IMR-90 (cell line): ENCODE measurements at regions not wholly inside any gene's neighbourhood (a gene's known extent, or its start where the extent isn't known, plus 50 kb on each side); places are given as distances from the start of the nearest gene placed in this dataset.

Experiments
- ATAC-seq: fragments of 200-7000 bp; cut with Tn5 transposase; 2 replicates; pipeline ENCODE4 v1.9.1; 2020; ENCODE audit warnings: low read depth, mild to moderate bottlenecking, moderate library complexity
- BruUV-seq: library from RNA; stranded (reverse); fragments of 400-500 nt; replicated peaks from 2 replicates; lab custom pipeline; 2021; lab: Mats Ljungman, UMichigan
- CTCF ChIA-PET: fragments of 300-600 bp; formaldehyde crosslinking; extraction: SDS; loops from one replicate; lab custom pipeline; 2021; ENCODE audit warnings: antibody characterized with exemption; lab: Yijun Ruan, JAX
- POLR2A ChIA-PET: fragments of 300-600 bp; sonication (Branson Sonifier 250); formaldehyde crosslinking; loops from one replicate; lab custom pipeline; 2022; ENCODE audit warnings: antibody characterized with exemption; ENCODE audit not compliant: unreplicated experiment; lab: Charles Lee
- DNase-seq: peaks from one replicate; pipeline ENCODE4 v3.0.0; 2013
- H2AFZ ChIP-seq: replicated peaks from 2 replicates; pipeline ENCODE3; 2013; ENCODE audit warnings: low read length, mild to moderate bottlenecking; ENCODE audit not compliant: poor library complexity
- H2AK5ac ChIP-seq: 2 replicates; pipeline ENCODE4 v1.6.1; 2013; ENCODE audit warnings: low read depth, low read length, inconsistent platforms
- H2AK9ac ChIP-seq: replicated peaks from 2 replicates; pipeline ENCODE3; 2013; ENCODE audit warnings: mild to moderate bottlenecking, low read depth, low read length, moderate library complexity; ENCODE audit not compliant: poor library complexity
- H2BK120ac ChIP-seq: 2 replicates; pipeline ENCODE4 v1.6.1; 2013; ENCODE audit warnings: low read depth, low read length, inconsistent platforms
- H2BK15ac ChIP-seq: 3 replicates; pipeline ENCODE4 v1.6.1; 2013; ENCODE audit warnings: low read depth, low read length, inconsistent platforms
- H2BK20ac ChIP-seq: 2 replicates; pipeline ENCODE4 v1.6.1; 2013; ENCODE audit warnings: low read depth, mild to moderate bottlenecking, inconsistent platforms, low read length, moderate library complexity
- H2BK5ac ChIP-seq: 2 replicates; pipeline ENCODE4 v1.6.1; 2013; ENCODE audit warnings: mild to moderate bottlenecking, low read depth, low read length, inconsistent platforms; ENCODE audit not compliant: poor library complexity, severe bottlenecking
- H3K14ac ChIP-seq: replicated peaks from 2 replicates; pipeline ENCODE4 v1.6.1; 2013; ENCODE audit warnings: low read depth, low read length, inconsistent platforms
- H3K18ac ChIP-seq: 2 replicates; pipeline ENCODE4 v1.6.1; 2013; ENCODE audit warnings: low read depth, low read length, control low read depth
- H3K23ac ChIP-seq: 2 replicates; pipeline ENCODE4 v1.6.1; 2013; ENCODE audit warnings: low read depth, low read length, inconsistent platforms
- H3K27ac ChIP-seq: 2 replicates; pipeline ENCODE4 v1.5.1; 2013; ENCODE audit warnings: mild to moderate bottlenecking, control low read depth, low read length; ENCODE audit not compliant: insufficient read depth
- H3K27me3 ChIP-seq: 2 replicates; pipeline ENCODE4 v1.6.1; 2013; ENCODE audit warnings: low read length; ENCODE audit not compliant: control insufficient read depth, insufficient read depth
- H3K36me3 ChIP-seq: 2 replicates; pipeline ENCODE4 v1.6.1; 2013; ENCODE audit warnings: low read length, mixed read lengths; ENCODE audit not compliant: control insufficient read depth, insufficient read depth
- H3K4ac ChIP-seq: 2 replicates; pipeline ENCODE4 v1.6.1; 2013; ENCODE audit warnings: low read depth, low read length, inconsistent platforms
- H3K4me1 ChIP-seq: 2 replicates; pipeline ENCODE4 v1.6.1; 2013; ENCODE audit warnings: low read length, mixed read lengths; ENCODE audit not compliant: control insufficient read depth, insufficient read depth
- H3K4me2 ChIP-seq: 2 replicates; pipeline ENCODE4 v1.6.1; 2013; ENCODE audit warnings: low read depth, mild to moderate bottlenecking, control low read depth, low read length, moderate library complexity
- H3K4me3 ChIP-seq: 2 replicates; pipeline ENCODE4 v1.5.1; 2013; ENCODE audit warnings: low read depth, mild to moderate bottlenecking, control low read depth, low read length, moderate library complexity; ENCODE audit not compliant: insufficient read depth
- H3K56ac ChIP-seq: 2 replicates; pipeline ENCODE4 v1.6.1; 2013; ENCODE audit warnings: low read length, inconsistent platforms; ENCODE audit not compliant: insufficient read depth; ENCODE audit errors: extremely low read depth
- H3K79me1 ChIP-seq, 2 experiments: 2 replicates each; pipeline ENCODE4 v1.6.1; 2013; ENCODE audit warnings: low read length in 2 of 2, inconsistent platforms in 1 of 2, low read depth in 1 of 2
- H3K9ac ChIP-seq: 2 replicates; pipeline ENCODE4 v1.6.1; 2013; ENCODE audit warnings: low read depth, low read length, control low read depth
- H3K9me1 ChIP-seq: 2 replicates; pipeline ENCODE4 v1.6.1; 2013; ENCODE audit warnings: low read length, inconsistent platforms; ENCODE audit not compliant: insufficient read depth
- H3K9me3 ChIP-seq: 2 replicates; pipeline ENCODE4 v1.6.1; 2013; ENCODE audit warnings: low read length; ENCODE audit not compliant: control insufficient read depth, insufficient read depth
- H4K20me1 ChIP-seq: 2 replicates; pipeline ENCODE4 v1.6.1; 2013; ENCODE audit warnings: low read length, inconsistent platforms; ENCODE audit not compliant: insufficient read depth
- H4K5ac ChIP-seq: 2 replicates; pipeline ENCODE4 v1.6.1; 2013; ENCODE audit warnings: mild to moderate bottlenecking, low read depth, low read length, control low read depth
- H4K8ac ChIP-seq, 2 experiments: 2 replicates each; pipeline ENCODE4 v1.6.1; 2013; ENCODE audit warnings: low read depth in 2 of 2, low read length in 2 of 2, control low read depth in 1 of 2, inconsistent platforms in 1 of 2
- H4K91ac ChIP-seq: 2 replicates; pipeline ENCODE4 v1.6.1; 2013; ENCODE audit warnings: low read depth, low read length, inconsistent platforms; ENCODE audit not compliant: insufficient read depth
- BHLHE40 ChIP-seq: fragments of 150-350 bp; IDR thresholded peaks from 2 replicates; pipeline ENCODE4 v1.6.1; 2016; ENCODE audit warnings: mild to moderate bottlenecking, low read depth, low read length
- CEBPB ChIP-seq: IDR thresholded peaks from 2 replicates; pipeline ENCODE4 v1.6.1; 2012; ENCODE audit warnings: low read depth, low read length, improper control_type of control experiment
- CHD1 ChIP-seq: IDR thresholded peaks from 2 replicates; pipeline ENCODE4 v1.6.1; 2012; ENCODE audit warnings: low read depth, low read length, improper control_type of control experiment
- CTCF ChIP-seq: conservative IDR thresholded peaks from 2 replicates; pipeline ENCODE4 v1.5.1; 2012; ENCODE audit warnings: mild to moderate bottlenecking, low read depth, low read length, improper control_type of control experiment
- ELK1 ChIP-seq: fragments of 150-350 bp; IDR thresholded peaks from 2 replicates; pipeline ENCODE4 v1.6.1; 2016; ENCODE audit warnings: low read depth, mild to moderate bottlenecking, low read length, moderate library complexity, borderline replicate concordance
- FOS ChIP-seq: fragments of 150-350 bp; IDR thresholded peaks from 2 replicates; pipeline ENCODE4 v1.6.1; 2016; ENCODE audit warnings: low read depth, low read length
- MAFK ChIP-seq: IDR thresholded peaks from 2 replicates; pipeline ENCODE4 v1.6.1; 2012; ENCODE audit warnings: low read depth, low read length, improper control_type of control experiment
- MAZ ChIP-seq: IDR thresholded peaks from 2 replicates; pipeline ENCODE4 v1.6.1; 2012; ENCODE audit warnings: low read depth, mild to moderate bottlenecking, low read length, improper control_type of control experiment, moderate library complexity, borderline replicate concordance
- MXI1 ChIP-seq: IDR thresholded peaks from 2 replicates; pipeline ENCODE4 v1.6.1; 2012; ENCODE audit warnings: low read depth, mild to moderate bottlenecking, low read length, moderate library complexity, borderline replicate concordance
- NFE2L2 ChIP-seq: fragments of 150-350 bp; IDR thresholded peaks from 2 replicates; pipeline ENCODE4 v1.6.1; 2016; ENCODE audit warnings: low read depth, mild to moderate bottlenecking, low read length
- POLR2A ChIP-seq: IDR thresholded peaks from 2 replicates; pipeline ENCODE4 v1.6.1; 2012; ENCODE audit warnings: mild to moderate bottlenecking, low read depth, low read length
- RAD21 ChIP-seq: IDR thresholded peaks from 2 replicates; pipeline ENCODE4 v1.6.1; 2012; ENCODE audit warnings: low read length, improper control_type of control experiment
- RCOR1 ChIP-seq: IDR thresholded peaks from 2 replicates; pipeline ENCODE4 v1.6.1; 2012; ENCODE audit warnings: mild to moderate bottlenecking, low read length, improper control_type of control experiment; ENCODE audit not compliant: insufficient replicate concordance
- RFX5 ChIP-seq: IDR thresholded peaks from 2 replicates; pipeline ENCODE4 v1.8.0; 2012; ENCODE audit warnings: low read depth, mild to moderate bottlenecking, low read length, moderate library complexity
- SMC3 ChIP-seq: fragments of 150-350 bp; IDR thresholded peaks from 2 replicates; pipeline ENCODE4 v1.6.1; 2016; ENCODE audit warnings: low read depth, mild to moderate bottlenecking, antibody characterized with exemption, low read length, moderate library complexity
- USF2 ChIP-seq: fragments of 150-350 bp; IDR thresholded peaks from 2 replicates; pipeline ENCODE4 v1.6.1; 2017; ENCODE audit warnings: mild to moderate bottlenecking, antibody characterized with exemption, low read length, low read depth
- dilution Hi-C: fragments of 300-500 bp; cut with HindIII; formaldehyde crosslinking; loops from one replicate; pipeline ENCODE4 v1.14.3; 2018; ENCODE audit warnings: low sequenced_read_pairs; ENCODE audit not compliant: unreplicated experiment
- in situ Hi-C: fragments of 300-500 bp; cut with MboI; formaldehyde crosslinking; loops from 3 replicates; pipeline ENCODE4 v1.14.3; 2019; ENCODE audit warnings: low sequenced_read_pairs, inconsistent platforms, mixed read lengths
- intact Hi-C: fragments of 100-400 bp; cut with micrococcal nuclease; formaldehyde crosslinking; loops from 2 replicates; pipeline ENCODE4 v1.10.0; 2022

GRCh38 chr11:28899706-28900105 lies 791.5 kb downstream of the METTL15 start:
- intact Hi-C loops = no loop called here
- CTCF ChIA-PET = no interaction called here

More at GRCh38 chr11:28899706-28900105, 791.5 kb downstream of the METTL15 start:
- no peak overlapping the region for H2AFZ ChIP-seq
- H3K36me3 ChIP-seq = no peaks in the 10 kb centered on the region
- H4K20me1 ChIP-seq = no peaks in the 10 kb centered on the region
- H3K27me3 ChIP-seq = no peaks in the 10 kb centered on the region
- no peak overlapping the region for H4K5ac ChIP-seq
- no peaks in the 10 kb centered on the region for H3K9me1 ChIP-seq
- no peaks in the 10 kb centered on the region for H3K4me1 ChIP-seq
- H3K4me2 ChIP-seq = no peak overlapping the region
- H3K18ac ChIP-seq = no peak overlapping the region
- dilution Hi-C loops = no loop called here
- TF ChIP-seq BHLHE40 = no peak
- TF ChIP-seq SMC3 = no peak
- no peak for TF ChIP-seq RAD21
- no peak for TF ChIP-seq CEBPB
- TF ChIP-seq NFE2L2 = no peak
- no peak for TF ChIP-seq FOS
- no peak for TF ChIP-seq RCOR1
- no peak for TF ChIP-seq MAZ
- TF ChIP-seq ELK1 = no peak
- no peak for TF ChIP-seq MXI1
- no peak for TF ChIP-seq POLR2A
- TF ChIP-seq MAFK = no peak
- no peak for TF ChIP-seq CTCF
- no peak for TF ChIP-seq USF2
- TF ChIP-seq CHD1 = no peak
- TF ChIP-seq RFX5 = no peak
- H2AK9ac ChIP-seq = no peak overlapping the region
- 0 out of 4 replicates have a peak overlapping the region, but pooled peaks of 1 of the 2 experiments have one; percentile 47 for H4K8ac ChIP-seq
- no peak overlapping the region for H3K23ac ChIP-seq
- H3K27ac ChIP-seq = no peak overlapping the region
- in situ Hi-C loops = no loop called here
- no peak overlapping the region for H3K4me3 ChIP-seq
- DNase-seq = peak; percentile 12
- H3K79me1 ChIP-seq = no peaks in the 10 kb centered on the region
- no TSS peak for BruUV-seq
- H3K56ac ChIP-seq = no peak overlapping the region
- no peak overlapping the region for H2BK20ac ChIP-seq
- H3K9me3 ChIP-seq = no peaks in the 10 kb centered on the region
- ATAC-seq = peak; percentile 48
- H2BK120ac ChIP-seq = 0 out of 2 replicates have a peak overlapping the region, but pooled peaks have one; percentile 14
- no peak overlapping the region for H3K4ac ChIP-seq
- H3K14ac ChIP-seq = no peak overlapping the region
- no peak overlapping the region for H2BK15ac ChIP-seq
- H2BK5ac ChIP-seq = no peak overlapping the region
- no peak overlapping the region for H2AK5ac ChIP-seq
- POLR2A ChIA-PET = no interaction called here
- no peak overlapping the region for H3K9ac ChIP-seq
- no peak overlapping the region for H4K91ac ChIP-seq
